HepG2 (cell line): ENCODE measurements at regions not wholly inside any gene's neighbourhood (a gene's known extent, or its start where the extent isn't known, plus 50 kb on each side); places are given as distances from the start of the nearest gene placed in this dataset.

Experiments used
- ATAC-seq: fragments of 200-7000 bp; cut with Tn5 transposase; 3 replicates; pipeline ENCODE4 v1.9.1; 2020; ENCODE audit warnings: mild to moderate bottlenecking, moderate library complexity
- BruUV-seq: library from RNA; stranded (reverse); fragments of 400-500 nt; replicated peaks from 2 replicates; lab custom pipeline; 2021; lab: Mats Ljungman, UMichigan
- CTCF ChIA-PET: fragments of 300-600 bp; formaldehyde crosslinking; extraction: SDS; loops from one replicate; lab custom pipeline; 2021; ENCODE audit warnings: low total read pairs, inconsistent platforms, low intra/inter-chr PET ratio; lab: Yijun Ruan, JAX
- POLR2A ChIA-PET: fragments of 350-600 bp; sonication (Branson Sonifier 250); formaldehyde crosslinking; loops from one replicate; lab custom pipeline; 2020; ENCODE audit warnings: antibody characterized with exemption, inconsistent platforms; lab: Yijun Ruan, JAX
- DNase-seq: peaks from one replicate; pipeline ENCODE4 v3.0.0-alpha.2; 2015; ENCODE audit warnings: low spot score
- FAIRE-seq: peaks from 3 replicates; lab custom pipeline; 2011; peaks lifted over from hg19 to GRCh38; lab: Jason Lieb, UNC
- H2AFZ ChIP-seq: one replicate; pipeline ENCODE4 v1.6.1; 2011; ENCODE audit warnings: low read length, inconsistent platforms
- H3K27ac ChIP-seq: fragments of 300-600 bp; 3 replicates; pipeline ENCODE4 v1.8.0; 2011; ENCODE audit warnings: mixed run types, mild to moderate bottlenecking, mixed read lengths, low read length, inconsistent platforms; ENCODE audit not compliant: insufficient read depth; ENCODE audit errors: extremely low read length
- H3K27me3 ChIP-seq, 2 experiments: fragments of 200-600 bp in 1 of 2; 2 replicates in 1 of 2; 3 replicates in 1 of 2; pipeline versions ENCODE4 v1.6.0 to v1.8.0; 2011; ENCODE audit warnings: low read length in 2 of 2, mild to moderate bottlenecking in 2 of 2, moderate library complexity in 2 of 2, inconsistent platforms in 1 of 2; ENCODE audit not compliant: insufficient read depth in 2 of 2, control insufficient read depth in 1 of 2
- H3K36me3 ChIP-seq, 2 experiments: fragments of 200-600 bp in 1 of 2; replicated peaks in 1 of 2; 2 replicates in 1 of 2; 3 replicates in 1 of 2; pipeline versions ENCODE4 v1.5.1 to v1.8.0; 2011; ENCODE audit warnings: low read length in 2 of 2, inconsistent platforms in 1 of 2; ENCODE audit not compliant: insufficient read depth in 2 of 2, control insufficient read depth in 1 of 2
- H3K4me1 ChIP-seq: 2 replicates; pipeline ENCODE4 v1.5.1; 2012; ENCODE audit warnings: low read length, inconsistent platforms; ENCODE audit not compliant: insufficient read depth
- H3K4me2 ChIP-seq: 2 replicates; pipeline ENCODE4 v1.6.0; 2011; ENCODE audit warnings: low read depth, low read length, inconsistent platforms
- H3K4me3 ChIP-seq, 3 experiments: fragments of 200-600 bp in 1 of 3; sonication (generic), shearing (Covaris generic) in 1 of 3; replicated peaks in 1 of 3; 2 replicates each; pipeline ENCODE4 v1.5.1; 2011 to 2016; ENCODE audit warnings: low read length in 3 of 3, inconsistent platforms in 2 of 3, low read depth in 2 of 3, mild to moderate bottlenecking in 2 of 3, control low read depth in 1 of 3, mixed read lengths in 1 of 3; ENCODE audit not compliant: insufficient read depth in 1 of 3
- H3K79me2 ChIP-seq: one replicate; pipeline ENCODE4 v1.6.1; 2011; ENCODE audit warnings: low read length, inconsistent platforms; ENCODE audit not compliant: insufficient read depth
- H3K9ac ChIP-seq: 2 replicates; pipeline ENCODE4 v1.6.0; 2011; ENCODE audit warnings: mild to moderate bottlenecking, low read depth, low read length, inconsistent platforms; ENCODE audit not compliant: insufficient read depth
- H3K9me3 ChIP-seq: 2 replicates; pipeline ENCODE4 v1.5.1; 2012; ENCODE audit warnings: mild to moderate bottlenecking, low read length
- H4K20me1 ChIP-seq: 2 replicates; pipeline ENCODE4 v1.6.0; 2011; ENCODE audit warnings: inconsistent platforms, mild to moderate bottlenecking, low read length, moderate library complexity; ENCODE audit not compliant: insufficient read depth
- GTF3A ChIP-seq: sonication (generic); formaldehyde crosslinking; conservative IDR thresholded peaks from 2 replicates; pipeline ENCODE4 v1.4.0; 2020; ENCODE audit warnings: mild to moderate bottlenecking, missing genetic modification reagents
- MIXL1 ChIP-seq: IDR thresholded peaks from 2 replicates; pipeline ENCODE4 v1.6.1; 2016
- NRL ChIP-seq: sonication (generic); formaldehyde crosslinking; IDR thresholded peaks from 2 replicates; pipeline ENCODE4 v1.5.0; 2020; ENCODE audit warnings: missing genetic modification reagents, mild to moderate bottlenecking, moderate library complexity, borderline replicate concordance
- TMF1 ChIP-seq: sonication (generic); formaldehyde crosslinking; IDR thresholded peaks from 2 replicates; pipeline ENCODE4 v1.8.1; 2022; ENCODE audit warnings: low read depth, missing genetic modification reagents
- U2AF2 ChIP-seq: fragments of 200-400 bp; formaldehyde crosslinking; IDR thresholded peaks from 2 replicates; pipeline ENCODE4 v1.6.1; 2017; ENCODE audit warnings: low read depth, mild to moderate bottlenecking, low read length
- ZKSCAN5 ChIP-seq: sonication (generic); formaldehyde crosslinking; IDR thresholded peaks from 2 replicates; pipeline ENCODE4 v1.5.1; 2020; ENCODE audit warnings: mild to moderate bottlenecking, missing genetic modification reagents
- ZNF337 ChIP-seq: sonication (generic); formaldehyde crosslinking; IDR thresholded peaks from 2 replicates; pipeline ENCODE4 v1.5.1; 2020; ENCODE audit warnings: missing genetic modification reagents, low read depth, mild to moderate bottlenecking, borderline replicate concordance
- ZNF614 ChIP-seq: IDR thresholded peaks from 2 replicates; pipeline ENCODE4 v1.6.1; 2018; ENCODE audit warnings: missing biosample characterization, missing genetic modification reagents, inconsistent platforms, borderline replicate concordance
- ZNF816 ChIP-seq: sonication (generic); formaldehyde crosslinking; IDR thresholded peaks from 2 replicates; pipeline ENCODE4 v1.8.0; 2022; ENCODE audit warnings: missing genetic modification reagents, mild to moderate bottlenecking, borderline replicate concordance
- in situ Hi-C: cut with HindIII; loops from 2 replicates; pipeline ENCODE4 v1.10.0; 2017; ENCODE audit warnings: low pct_unique_long_range_greater_than_20kb; ENCODE audit not compliant: extremely low pct_ligation_motif_present
- intact Hi-C: fragments of 100-400 bp; cut with micrococcal nuclease; formaldehyde crosslinking; loops from one replicate; pipeline ENCODE4 v1.10.0; 2022; ENCODE audit not compliant: unreplicated experiment
- TF ChIP-seq, protein P1 (sequence below): sonication (generic); formaldehyde crosslinking; IDR thresholded peaks from 2 replicates; pipeline ENCODE4 v1.5.0; 2020; ENCODE audit warnings: mild to moderate bottlenecking, missing genetic modification reagents

DNA sequence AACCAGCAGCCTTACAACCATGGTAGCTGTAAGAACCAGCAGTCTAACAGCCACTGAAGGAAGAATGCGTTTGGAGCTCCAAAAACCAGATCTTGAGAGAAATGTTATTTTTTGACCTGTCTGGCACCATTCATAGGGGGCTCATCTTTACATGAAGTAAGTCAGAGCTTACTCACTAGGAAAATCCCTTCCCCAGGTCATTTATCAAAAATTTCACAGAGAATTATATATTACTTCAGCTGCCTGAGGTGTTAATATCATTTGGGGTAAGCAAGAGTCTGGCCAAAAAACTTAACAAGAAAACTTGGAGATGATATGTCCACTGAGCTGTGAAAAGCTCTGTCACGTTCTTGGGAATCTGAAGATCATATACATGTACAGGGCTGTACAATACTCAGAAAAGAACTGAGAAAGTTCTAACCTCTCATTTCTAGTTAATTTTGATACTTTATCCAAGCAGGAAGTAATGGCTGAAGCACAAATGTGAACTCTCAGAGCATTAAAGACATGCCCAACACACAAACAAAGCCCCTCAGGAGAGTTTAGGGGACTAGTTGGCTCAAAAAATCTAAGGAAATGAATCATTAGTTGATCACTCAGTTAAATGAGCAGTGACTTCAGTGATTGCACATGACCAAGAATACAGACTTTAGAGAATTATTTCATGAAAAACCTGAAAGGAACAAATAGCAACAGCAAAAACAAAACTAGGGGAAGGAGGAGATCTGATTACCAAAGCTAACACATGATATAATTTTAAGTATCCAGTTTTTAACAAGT lies 681.1 kb downstream of the LTN1 start (continued):
- TF ChIP-seq, protein P1, sequence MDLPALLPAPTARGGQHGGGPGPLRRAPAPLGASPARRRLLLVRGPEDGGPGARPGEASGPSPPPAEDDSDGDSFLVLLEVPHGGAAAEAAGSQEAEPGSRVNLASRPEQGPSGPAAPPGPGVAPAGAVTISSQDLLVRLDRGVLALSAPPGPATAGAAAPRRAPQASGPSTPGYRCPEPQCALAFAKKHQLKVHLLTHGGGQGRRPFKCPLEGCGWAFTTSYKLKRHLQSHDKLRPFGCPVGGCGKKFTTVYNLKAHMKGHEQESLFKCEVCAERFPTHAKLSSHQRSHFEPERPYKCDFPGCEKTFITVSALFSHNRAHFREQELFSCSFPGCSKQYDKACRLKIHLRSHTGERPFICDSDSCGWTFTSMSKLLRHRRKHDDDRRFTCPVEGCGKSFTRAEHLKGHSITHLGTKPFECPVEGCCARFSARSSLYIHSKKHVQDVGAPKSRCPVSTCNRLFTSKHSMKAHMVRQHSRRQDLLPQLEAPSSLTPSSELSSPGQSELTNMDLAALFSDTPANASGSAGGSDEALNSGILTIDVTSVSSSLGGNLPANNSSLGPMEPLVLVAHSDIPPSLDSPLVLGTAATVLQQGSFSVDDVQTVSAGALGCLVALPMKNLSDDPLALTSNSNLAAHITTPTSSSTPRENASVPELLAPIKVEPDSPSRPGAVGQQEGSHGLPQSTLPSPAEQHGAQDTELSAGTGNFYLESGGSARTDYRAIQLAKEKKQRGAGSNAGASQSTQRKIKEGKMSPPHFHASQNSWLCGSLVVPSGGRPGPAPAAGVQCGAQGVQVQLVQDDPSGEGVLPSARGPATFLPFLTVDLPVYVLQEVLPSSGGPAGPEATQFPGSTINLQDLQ (CRISPR knock-in tag): no peak
- TF ChIP-seq U2AF2 (no peak), ZKSCAN5 (CRISPR knock-in tag) (no peak), ZNF337 (no peak)

DNA sequence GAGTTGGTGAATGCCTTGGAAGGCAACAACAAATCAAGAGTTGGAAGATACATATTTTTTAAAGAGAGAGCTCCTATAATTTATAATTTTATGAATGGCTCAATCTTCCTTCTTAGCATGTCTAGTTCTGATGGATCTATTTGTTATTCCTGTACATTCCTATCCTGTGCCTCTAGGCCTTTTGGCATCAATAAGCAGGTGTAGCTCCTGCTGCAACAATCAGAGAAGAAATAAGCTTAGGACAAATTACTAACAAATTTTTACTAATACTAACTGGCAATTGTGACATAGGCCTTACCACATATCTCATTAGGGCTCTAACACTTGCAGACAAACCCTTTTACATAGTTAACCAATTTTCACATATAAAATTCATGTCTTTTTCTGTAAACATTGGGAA lies 682.0 kb downstream of the LTN1 start:
- CTCF ChIA-PET: no interaction called here
- no peaks in the 10 kb centered on the region for H3K79me2 ChIP-seq
- no peak overlapping the region for H3K4me3 ChIP-seq
- POLR2A ChIA-PET: no interaction called here
- H2AFZ ChIP-seq: no peak overlapping the region
- no peaks in the 10 kb centered on the region for H3K4me1 ChIP-seq
- FAIRE-seq: no peak
- H3K27me3 ChIP-seq: no peaks in the 10 kb centered on the region
- BruUV-seq: no TSS peak
- H3K27ac ChIP-seq: no peak overlapping the region
- H3K36me3 ChIP-seq: no peaks in the 10 kb centered on the region
- no peak for DNase-seq
- no peak overlapping the region for H3K4me2 ChIP-seq
- intact Hi-C loops: no loop called here
- TF ChIP-seq GTF3A (CRISPR knock-in tag) (no peak), TMF1 (CRISPR knock-in tag) (no peak), NRL (CRISPR knock-in tag) (no peak), MIXL1 (CRISPR knock-in tag) (no peak), ZNF816 (no peak), ZNF614 (CRISPR knock-in tag) (no peak)
- TF ChIP-seq, all 625 proteins: peak for 0
- H3K9ac ChIP-seq: no peak overlapping the region
- no peak for ATAC-seq
- peaks cover 76% of the 10 kb centered on the region for H3K9me3 ChIP-seq
- in situ Hi-C loops: no loop called here
- no peaks in the 10 kb centered on the region for H4K20me1 ChIP-seq
